HCT116 (cell line): ENCODE measurements at regions not wholly inside any gene's neighbourhood (a gene's known extent, or its start where the extent isn't known, plus 50 kb on each side); places are given as distances from the start of the nearest gene placed in this dataset.
A peak's percentile ranks its signal among the peaks of the same experiment; 100 is the strongest.

ENCODE experiments used
- ATAC-seq: fragments of 200-7000 bp; cut with Tn5 transposase; 2 replicates; pipeline ENCODE4 v1.9.1; 2020; ENCODE audit warnings: mild to moderate bottlenecking, moderate library complexity
- BruUV-seq: library from RNA; stranded (reverse); fragments of 400-500 nt; replicated peaks from 2 replicates; lab custom pipeline; 2021; lab: Mats Ljungman, UMichigan
- CTCF ChIA-PET: fragments of 300-600 bp; sonication (Branson Sonifier 250); formaldehyde crosslinking; loops from one replicate; lab custom pipeline; 2021; ENCODE audit warnings: antibody characterized with exemption; lab: Charles Lee
- POLR2A ChIA-PET: fragments of 300-600, 350-600 bp; sonication (Branson Sonifier 250); formaldehyde crosslinking; loops from one replicate; lab custom pipeline; 2021; ENCODE audit warnings: antibody characterized with exemption; lab: Charles Lee
- RAD21 ChIA-PET, 2 experiments: fragments of 300-600 bp; sonication (Branson Sonifier 250); formaldehyde crosslinking; loops; one replicate each; lab custom pipeline; 2023; ENCODE audit warnings: low total read pairs in 2 of 2; ENCODE audit not compliant: uncharacterized antibody in 2 of 2, unreplicated experiment in 2 of 2, low non-redundant PET in 1 of 2; lab: Charles Lee
- DNase-seq: peaks from one replicate; pipeline ENCODE4 v3.0.0-alpha.2; 2010; ENCODE audit warnings: low read depth, low spot score
- H2AFZ ChIP-seq: fragments of 200-600 bp; shearing (Covaris generic), sonication (generic); 2 replicates; pipeline ENCODE4 v1.6.1; 2017; ENCODE audit warnings: low read depth, mixed run types, mixed read lengths, antibody characterized with exemption, low read length; ENCODE audit not compliant: poor library complexity, severe bottlenecking
- H3K27ac ChIP-seq: 2 replicates; pipeline ENCODE4 v1.5.1; 2012; ENCODE audit warnings: low read depth, low read length
- H3K27me3 ChIP-seq: fragments of 200-600 bp; sonication (generic); 2 replicates; pipeline ENCODE4 v1.6.1; 2016; ENCODE audit warnings: mixed run types, low read length, mixed read lengths; ENCODE audit not compliant: insufficient read depth
- H3K36me3 ChIP-seq, 2 experiments: fragments of 200-500 bp in 1 of 2; fragments of 200-600 bp in 1 of 2; sonication (Bioruptor generic) in 1 of 2; sonication (generic) in 1 of 2; 2 replicates each; pipeline versions ENCODE4 v1.5.1 to v1.6.1; 2014 to 2016; ENCODE audit warnings: low read length in 2 of 2, inconsistent platforms in 1 of 2, mixed read lengths in 1 of 2, mixed run types in 1 of 2; ENCODE audit not compliant: insufficient read depth in 2 of 2, control insufficient read depth in 1 of 2
- H3K4me1 ChIP-seq, 2 experiments: fragments of 200-600 bp in 1 of 2; sonication (generic) in 1 of 2; 2 replicates each; pipeline versions ENCODE4 v1.5.1 to v1.6.1; 2012 to 2017; ENCODE audit warnings: low read length in 2 of 2, inconsistent platforms in 1 of 2, mild to moderate bottlenecking in 1 of 2, mixed read lengths in 1 of 2, mixed run types in 1 of 2, moderate library complexity in 1 of 2; ENCODE audit not compliant: insufficient read depth in 2 of 2, control insufficient read depth in 1 of 2
- H3K4me2 ChIP-seq: fragments of 200-600 bp; sonication (generic); 2 replicates; pipeline ENCODE4 v1.6.1; 2017; ENCODE audit warnings: mixed run types, low read length, mixed read lengths
- H3K4me3 ChIP-seq, 2 experiments: fragments of 200-600 bp in 1 of 2; sonication (generic) in 1 of 2; replicated peaks in 1 of 2; 2 replicates each; pipeline ENCODE4 v1.5.1; 2011 to 2016; ENCODE audit warnings: low read length in 2 of 2, control low read depth in 1 of 2, low read depth in 1 of 2, mild to moderate bottlenecking in 1 of 2, mixed read lengths in 1 of 2, mixed run types in 1 of 2
- H3K79me2 ChIP-seq: fragments of 200-600 bp; sonication (generic); 2 replicates; pipeline ENCODE4 v1.6.1; 2017; ENCODE audit warnings: mild to moderate bottlenecking, mixed run types, low read length, moderate library complexity, mixed read lengths; ENCODE audit not compliant: insufficient read depth
- H3K9ac ChIP-seq: fragments of 200-600 bp; sonication (generic); 2 replicates; pipeline ENCODE4 v1.6.1; 2016; ENCODE audit warnings: low read length, mixed read lengths
- H3K9me2 ChIP-seq: fragments of 200-600 bp; sonication (generic), shearing (Covaris generic); 2 replicates; pipeline ENCODE4 v1.6.1; 2017; ENCODE audit warnings: mixed run types, mild to moderate bottlenecking, moderate library complexity; ENCODE audit not compliant: insufficient read depth
- H3K9me3 ChIP-seq, 2 experiments: fragments of 200-500 bp in 1 of 2; fragments of 200-600 bp in 1 of 2; sonication (Bioruptor generic) in 1 of 2; sonication (generic) in 1 of 2; 2 replicates each; pipeline ENCODE4 v1.6.1; 2014 to 2017; ENCODE audit warnings: low read length in 2 of 2, mixed read lengths in 2 of 2, inconsistent platforms in 1 of 2, low read depth in 1 of 2, mild to moderate bottlenecking in 1 of 2, mixed run types in 1 of 2, moderate library complexity in 1 of 2; ENCODE audit not compliant: control insufficient read depth in 1 of 2, insufficient read depth in 1 of 2
- H4K20me1 ChIP-seq: fragments of 200-600 bp; sonication (generic), shearing (Covaris generic); 2 replicates; pipeline ENCODE4 v1.6.1; 2017; ENCODE audit warnings: mixed run types, mild to moderate bottlenecking, moderate library complexity; ENCODE audit not compliant: insufficient read depth
- EGR1 ChIP-seq: IDR thresholded peaks from 2 replicates; pipeline ENCODE4 v1.6.1; 2012; ENCODE audit warnings: low read depth
- ELF1 ChIP-seq: IDR thresholded peaks from 2 replicates; pipeline ENCODE4 v1.6.1; 2012; ENCODE audit warnings: low read depth, borderline replicate concordance
- EZH2phosphoT487 ChIP-seq: fragments of 200-600 bp; IDR thresholded peaks from 2 replicates; pipeline ENCODE4 v1.6.1; 2018; ENCODE audit warnings: antibody characterized with exemption, borderline replicate concordance
- FOSL1 ChIP-seq: IDR thresholded peaks from 2 replicates; pipeline ENCODE4 v1.6.1; 2012; ENCODE audit warnings: low read depth
- POLR2AphosphoS5 ChIP-seq: IDR thresholded peaks from 2 replicates; pipeline ENCODE4 v1.6.1; 2011; ENCODE audit warnings: mild to moderate bottlenecking, low read depth, low read length, moderate library complexity
- RAD21 ChIP-seq: IDR thresholded peaks from 2 replicates; pipeline ENCODE4 v1.6.1; 2012; ENCODE audit warnings: low read depth, mild to moderate bottlenecking
- SIN3A ChIP-seq: IDR thresholded peaks from 2 replicates; pipeline ENCODE4 v1.6.1; 2012; ENCODE audit warnings: low read depth
- ZBTB33 ChIP-seq: IDR thresholded peaks from 2 replicates; pipeline ENCODE4 v1.6.1; 2011; ENCODE audit warnings: mild to moderate bottlenecking, low read length, moderate library complexity; ENCODE audit not compliant: insufficient replicate concordance; ENCODE audit errors: extremely low read depth
- intact Hi-C: fragments of 100-400 bp; cut with micrococcal nuclease; formaldehyde crosslinking; loops from 2 replicates; pipeline ENCODE4 v1.10.0; 2022
- TF ChIP-seq, protein P1 (sequence below), 3 experiments: fragments of 200-600 bp in 1 of 3; sonication (generic) in 1 of 3; IDR thresholded peaks in 2 of 3; conservative IDR thresholded peaks in 1 of 3; 2 replicates each; pipeline ENCODE4 v1.5.1; 2012 to 2017; ENCODE audit warnings: low read depth in 2 of 3, low read length in 2 of 3, antibody characterized with exemption in 1 of 3, borderline replicate concordance in 1 of 3, control low read depth in 1 of 3, mild to moderate bottlenecking in 1 of 3, mixed read lengths in 1 of 3, mixed run types in 1 of 3, moderate library complexity in 1 of 3; ENCODE audit not compliant: insufficient read depth in 1 of 3
- TF ChIP-seq, protein P2 (sequence below): IDR thresholded peaks from 2 replicates; pipeline ENCODE4 v1.6.1; 2012; ENCODE audit warnings: low read depth

- BruUV-seq: no TSS peak
- Histone ChIP-seq H3K27ac (no peak overlapping the region), H3K27me3 (peaks cover 25% of the 10 kb centered on the region; the same call in 1 of the 2 replicates), H3K9me3 (no peaks in the 10 kb centered on the region), H3K4me2 (no peak overlapping the region), H3K9me2 (no peaks in the 10 kb centered on the region), H3K9ac (no peak overlapping the region), H3K4me3 (no peak overlapping the region), H3K79me2 (no peaks in the 10 kb centered on the region), H3K4me1 (no peaks in the 10 kb centered on the region), H2AFZ (no peak overlapping the region), H4K20me1 (no peaks in the 10 kb centered on the region), H3K36me3 (no peaks in the 10 kb centered on the region)
- RAD21 ChIA-PET: no interaction called here
- intact Hi-C loops: no loop called here
- TF ChIP-seq RAD21 (peak; percentile 53), FOSL1 (no peak)
- TF ChIP-seq, protein P1, sequence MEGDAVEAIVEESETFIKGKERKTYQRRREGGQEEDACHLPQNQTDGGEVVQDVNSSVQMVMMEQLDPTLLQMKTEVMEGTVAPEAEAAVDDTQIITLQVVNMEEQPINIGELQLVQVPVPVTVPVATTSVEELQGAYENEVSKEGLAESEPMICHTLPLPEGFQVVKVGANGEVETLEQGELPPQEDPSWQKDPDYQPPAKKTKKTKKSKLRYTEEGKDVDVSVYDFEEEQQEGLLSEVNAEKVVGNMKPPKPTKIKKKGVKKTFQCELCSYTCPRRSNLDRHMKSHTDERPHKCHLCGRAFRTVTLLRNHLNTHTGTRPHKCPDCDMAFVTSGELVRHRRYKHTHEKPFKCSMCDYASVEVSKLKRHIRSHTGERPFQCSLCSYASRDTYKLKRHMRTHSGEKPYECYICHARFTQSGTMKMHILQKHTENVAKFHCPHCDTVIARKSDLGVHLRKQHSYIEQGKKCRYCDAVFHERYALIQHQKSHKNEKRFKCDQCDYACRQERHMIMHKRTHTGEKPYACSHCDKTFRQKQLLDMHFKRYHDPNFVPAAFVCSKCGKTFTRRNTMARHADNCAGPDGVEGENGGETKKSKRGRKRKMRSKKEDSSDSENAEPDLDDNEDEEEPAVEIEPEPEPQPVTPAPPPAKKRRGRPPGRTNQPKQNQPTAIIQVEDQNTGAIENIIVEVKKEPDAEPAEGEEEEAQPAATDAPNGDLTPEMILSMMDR (IDR thresholded peaks at IDR 0.05 in 2 of 3, conservative IDR thresholded peaks at IDR 0.05 in 1 of 3; ENCODE audit: borderline replicate concordance in 1 of 3, insufficient read depth in 1 of 3, low read depth in 2 of 3, low read length in 2 of 3): 0 out of 6 replicates have a peak, but pooled peaks of 1 of the 3 experiments have one; percentile 13
- peak; percentile 55; the same call in 1 of the 2 replicates for ATAC-seq
- CTCF ChIA-PET: no interaction called here
- no peak for DNase-seq
- POLR2A ChIA-PET: no interaction called here
These were observed 396.4 kb downstream of the EDEM1 start for GRCh38 chr3:5583920-5584319.

DNA sequence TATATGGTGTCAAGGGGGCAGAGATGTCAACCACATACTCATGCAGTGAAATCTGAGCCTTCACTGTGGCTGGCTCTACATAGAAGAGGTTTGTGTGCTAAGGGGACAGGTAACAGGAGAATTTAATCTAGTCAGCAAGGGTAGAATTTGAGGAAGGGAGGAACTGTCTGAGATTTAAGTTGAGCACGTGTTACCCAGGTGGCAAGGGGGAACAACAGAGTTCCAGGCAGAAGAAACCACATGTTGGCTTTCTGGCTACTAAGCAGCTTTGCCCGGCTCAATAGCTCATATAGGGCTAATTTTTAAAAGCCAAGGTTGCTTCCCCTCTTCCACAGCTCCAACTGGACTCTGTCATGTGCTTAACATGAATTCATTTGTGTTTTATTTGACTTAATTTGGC lies 397.6 kb downstream of the EDEM1 start:
- H3K27me3 ChIP-seq: peaks cover 25% of the 10 kb centered on the region; the same call in 1 of the 2 replicates
- H3K36me3 ChIP-seq: no peaks in the 10 kb centered on the region
- TF ChIP-seq, protein P2, sequence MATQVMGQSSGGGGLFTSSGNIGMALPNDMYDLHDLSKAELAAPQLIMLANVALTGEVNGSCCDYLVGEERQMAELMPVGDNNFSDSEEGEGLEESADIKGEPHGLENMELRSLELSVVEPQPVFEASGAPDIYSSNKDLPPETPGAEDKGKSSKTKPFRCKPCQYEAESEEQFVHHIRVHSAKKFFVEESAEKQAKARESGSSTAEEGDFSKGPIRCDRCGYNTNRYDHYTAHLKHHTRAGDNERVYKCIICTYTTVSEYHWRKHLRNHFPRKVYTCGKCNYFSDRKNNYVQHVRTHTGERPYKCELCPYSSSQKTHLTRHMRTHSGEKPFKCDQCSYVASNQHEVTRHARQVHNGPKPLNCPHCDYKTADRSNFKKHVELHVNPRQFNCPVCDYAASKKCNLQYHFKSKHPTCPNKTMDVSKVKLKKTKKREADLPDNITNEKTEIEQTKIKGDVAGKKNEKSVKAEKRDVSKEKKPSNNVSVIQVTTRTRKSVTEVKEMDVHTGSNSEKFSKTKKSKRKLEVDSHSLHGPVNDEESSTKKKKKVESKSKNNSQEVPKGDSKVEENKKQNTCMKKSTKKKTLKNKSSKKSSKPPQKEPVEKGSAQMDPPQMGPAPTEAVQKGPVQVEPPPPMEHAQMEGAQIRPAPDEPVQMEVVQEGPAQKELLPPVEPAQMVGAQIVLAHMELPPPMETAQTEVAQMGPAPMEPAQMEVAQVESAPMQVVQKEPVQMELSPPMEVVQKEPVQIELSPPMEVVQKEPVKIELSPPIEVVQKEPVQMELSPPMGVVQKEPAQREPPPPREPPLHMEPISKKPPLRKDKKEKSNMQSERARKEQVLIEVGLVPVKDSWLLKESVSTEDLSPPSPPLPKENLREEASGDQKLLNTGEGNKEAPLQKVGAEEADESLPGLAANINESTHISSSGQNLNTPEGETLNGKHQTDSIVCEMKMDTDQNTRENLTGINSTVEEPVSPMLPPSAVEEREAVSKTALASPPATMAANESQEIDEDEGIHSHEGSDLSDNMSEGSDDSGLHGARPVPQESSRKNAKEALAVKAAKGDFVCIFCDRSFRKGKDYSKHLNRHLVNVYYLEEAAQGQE: no peak
- TF ChIP-seq ELF1 (no peak), RAD21 (no peak), ZBTB33 (no peak), EZH2phosphoT487 (no peak), EGR1 (no peak), POLR2AphosphoS5 (no peak), FOSL1 (no peak), SIN3A (no peak)
- TF ChIP-seq, all 23 proteins: peak for 0
- CTCF ChIA-PET: no interaction called here
- no peaks in the 10 kb centered on the region for H3K4me1 ChIP-seq
- no peak overlapping the region for H3K27ac ChIP-seq
- no peak overlapping the region for H3K4me2 ChIP-seq
- ATAC-seq (no peak), DNase-seq (no peak)
- H3K9ac ChIP-seq: no peak overlapping the region
- POLR2A ChIA-PET: no interaction called here
- BruUV-seq: no TSS peak
- RAD21 ChIA-PET: no interaction called here
- H3K9me3 ChIP-seq: no peaks in the 10 kb centered on the region
- no peaks in the 10 kb centered on the region for H3K9me2 ChIP-seq
- H2AFZ ChIP-seq: no peak overlapping the region
- no peak overlapping the region for H3K4me3 ChIP-seq
- no peaks in the 10 kb centered on the region for H4K20me1 ChIP-seq
- intact Hi-C loops: no loop called here
- H3K79me2 ChIP-seq: no peaks in the 10 kb centered on the region
